ENCODE measurements at regions not wholly inside any gene's neighbourhood (a gene's known extent, or its start where the extent isn't known, plus 50 kb on each side); places are given as distances from the start of the nearest gene placed in this dataset.
A peak's percentile ranks its signal among the peaks of the same experiment; 100 is the strongest.

DNA sequence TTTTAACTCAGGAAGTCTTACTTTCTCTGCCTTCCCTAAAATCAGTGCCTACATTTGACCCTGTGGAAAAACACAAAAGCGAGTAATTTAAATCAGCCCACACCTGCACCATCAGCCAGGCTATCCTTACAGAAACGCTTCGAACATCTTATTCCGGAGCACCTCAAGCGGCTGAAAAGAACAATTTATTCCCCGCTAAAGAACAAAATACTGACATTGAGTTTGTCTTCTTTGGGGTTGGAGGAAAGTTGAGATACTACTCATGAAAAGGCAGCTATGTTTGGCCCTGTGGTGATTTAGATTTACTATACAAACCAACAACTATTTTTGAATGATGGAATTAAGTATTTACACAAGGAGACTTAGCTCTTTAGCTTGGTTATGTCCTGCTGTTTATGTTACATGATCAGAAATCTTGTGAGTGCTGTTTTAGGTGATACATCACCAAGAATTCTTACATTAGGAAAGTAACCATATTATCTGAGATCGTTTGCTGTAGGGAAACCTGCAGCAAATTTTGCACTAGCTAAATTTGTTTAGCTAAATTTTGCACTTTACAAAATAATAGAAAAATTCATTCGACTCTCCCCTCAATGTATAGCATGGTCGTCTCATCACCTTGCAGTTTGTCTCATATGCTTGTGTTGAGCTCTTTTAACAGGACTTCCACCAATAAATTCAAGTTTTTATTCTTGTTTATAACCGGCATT lies 158.8 kb upstream of the SIX2 start:
- DNase-seq (ENCODE audit: extremely low spot score, insufficient read length, low read depth) (no peak), FAIRE-seq (no peak)

DNA sequence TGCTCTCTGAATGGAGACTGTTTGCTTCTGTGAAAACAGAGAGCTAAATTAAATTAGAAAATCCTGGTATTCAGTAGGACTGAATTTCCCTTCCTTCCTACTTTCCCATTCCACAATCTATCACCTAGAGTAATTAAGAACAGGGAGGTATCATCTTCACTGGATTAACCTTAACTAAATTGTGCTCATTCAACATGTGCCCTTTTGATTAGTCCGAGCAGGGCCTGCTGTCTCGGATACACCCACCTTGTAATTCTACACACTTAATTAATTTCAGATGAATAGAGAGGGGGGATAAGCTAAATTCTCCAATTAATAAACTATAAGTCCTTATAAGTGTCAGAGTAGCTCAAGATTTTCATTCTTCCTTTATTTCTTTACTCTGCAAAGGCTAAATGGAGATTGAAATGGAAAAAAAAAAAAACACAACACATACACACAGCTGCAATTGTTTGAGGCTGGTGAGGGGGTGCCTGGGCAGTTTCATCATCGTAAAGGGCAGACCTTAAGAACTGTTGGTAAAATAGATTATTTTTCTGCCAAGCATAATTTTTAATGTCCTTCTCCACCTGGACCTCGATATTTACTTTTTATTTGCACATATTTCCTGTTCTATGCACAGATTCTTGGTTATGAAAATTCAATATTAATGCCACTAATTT lies 157.1 kb upstream of the SIX2 start:
- no peak for FAIRE-seq

DNA sequence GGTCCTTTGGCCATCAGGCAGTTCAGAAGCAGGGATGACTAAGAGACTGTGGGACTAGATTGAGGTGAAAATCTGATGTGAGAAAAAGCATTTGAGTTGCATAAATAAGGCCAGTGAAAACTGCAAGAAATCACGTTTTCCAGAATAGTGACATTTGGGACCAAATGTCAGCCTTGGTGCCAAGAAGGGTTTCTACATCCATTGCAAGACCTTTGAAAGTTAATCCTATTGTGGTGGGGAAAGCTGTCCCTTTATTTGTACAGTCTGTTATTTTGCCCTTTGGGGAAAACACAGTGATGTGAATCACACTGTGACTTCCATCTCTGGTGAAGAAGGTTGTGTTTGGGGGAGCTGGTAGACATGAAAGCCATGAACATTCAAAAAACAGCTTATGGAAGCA lies 153.5 kb upstream of the SIX2 start:
- DNase-seq (ENCODE audit: extremely low spot score, insufficient read length, low read depth) (no peak), FAIRE-seq (no peak)

More for the DNA sequence above, 157.1 kb upstream of the SIX2 start:
- no peak for DNase-seq (ENCODE audit: extremely low spot score, insufficient read length, low read depth)

DNA sequence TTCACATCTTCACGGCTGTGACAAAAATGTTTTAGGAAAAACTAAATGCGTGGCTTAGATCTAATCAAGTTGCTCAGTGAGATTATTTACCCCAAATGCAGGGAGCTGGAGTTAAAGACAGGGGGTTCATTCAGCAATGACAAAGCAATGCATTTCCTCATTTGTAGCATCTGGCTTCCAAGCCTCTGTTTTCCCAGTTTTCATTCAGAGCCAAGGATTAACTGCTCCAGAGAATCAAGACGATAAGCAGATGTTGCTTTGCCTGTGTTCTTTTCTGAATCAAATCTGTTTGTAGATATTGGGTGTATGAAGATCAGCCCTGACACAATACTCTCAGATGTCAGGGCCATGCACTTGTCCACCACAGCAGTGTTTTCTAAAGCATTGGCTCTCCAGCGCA lies 147.4 kb upstream of the SIX2 start:
- no peak for FAIRE-seq
- no peak for DNase-seq (ENCODE audit: extremely low spot score, insufficient read length, low read depth)

DNA sequence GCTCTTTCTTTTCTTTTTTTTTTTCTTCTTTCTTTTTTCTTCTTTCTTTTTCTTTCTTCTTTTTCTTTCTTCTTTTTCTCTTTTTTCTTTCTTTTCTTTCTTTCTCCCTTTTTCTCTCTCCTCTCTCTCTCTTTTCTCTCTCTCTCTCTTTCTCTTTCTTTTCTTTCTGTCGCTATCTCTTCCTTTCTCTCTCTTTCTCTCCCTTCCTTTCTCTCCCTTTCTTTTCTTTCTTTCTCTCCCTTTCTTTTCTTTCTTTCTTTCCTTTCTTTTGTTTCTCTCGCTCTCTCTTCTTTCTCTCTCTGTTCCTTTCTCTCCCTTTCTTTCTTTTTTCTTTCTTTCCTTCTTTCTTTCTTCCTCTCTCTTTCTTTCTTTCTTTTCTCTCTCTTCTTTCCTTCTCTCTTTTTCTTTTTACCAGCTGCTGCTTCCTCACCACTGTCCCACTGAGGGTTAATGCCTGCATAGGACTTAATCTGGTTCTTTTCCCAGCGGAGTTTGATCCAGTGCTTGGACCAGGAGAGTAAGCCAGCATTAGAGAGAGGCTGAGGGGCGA lies 145.4 kb upstream of the SIX2 start:
- FAIRE-seq = no peak

DNA sequence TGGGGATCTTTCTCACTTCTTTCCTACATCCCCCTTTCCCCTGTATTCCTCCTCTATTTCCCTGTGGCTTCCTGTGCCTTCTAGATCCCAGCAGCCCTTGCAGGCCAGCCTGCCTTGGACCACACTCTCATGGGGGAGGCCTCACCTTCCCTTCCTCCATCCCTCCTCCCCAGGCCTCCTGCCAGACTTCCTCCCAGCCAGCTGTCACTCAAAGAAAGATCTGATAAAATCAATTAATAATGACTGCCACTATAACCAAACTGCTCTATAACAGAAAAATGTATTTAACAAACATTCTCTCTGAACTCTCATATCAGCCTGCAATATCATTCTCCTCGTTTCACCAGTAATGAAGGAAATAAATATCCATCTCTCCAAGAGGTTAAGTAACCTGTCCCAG lies 144.9 kb upstream of the SIX2 start:
- FAIRE-seq (no peak), DNase-seq (ENCODE audit: extremely low spot score, insufficient read length, low read depth) (no peak)

More for the DNA sequence above, 145.4 kb upstream of the SIX2 start:
- no peak for DNase-seq (ENCODE audit: extremely low spot score, insufficient read length, low read depth)

DNA sequence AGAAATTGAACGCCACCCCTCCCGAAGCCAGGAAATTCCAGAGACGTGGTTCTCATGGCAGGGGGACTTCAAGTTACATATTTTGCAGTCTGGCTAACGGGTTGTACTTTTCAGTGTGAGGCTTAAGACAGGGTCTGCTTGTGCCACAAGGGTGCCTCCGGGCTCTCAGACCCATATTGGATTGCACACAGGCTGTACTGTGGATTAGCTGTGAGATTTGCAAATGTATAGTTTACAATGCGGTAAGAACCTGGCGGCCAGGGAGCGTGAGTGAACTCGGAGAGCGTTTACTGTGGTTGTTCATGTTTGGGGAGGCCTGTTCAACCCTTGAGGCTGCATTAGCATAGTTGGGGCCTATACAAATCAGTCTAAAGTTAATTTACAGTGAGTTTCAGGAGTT lies 143.9 kb upstream of the SIX2 start:
- FAIRE-seq (no peak), DNase-seq (ENCODE audit: extremely low spot score, insufficient read length, low read depth) (no peak)

DNA sequence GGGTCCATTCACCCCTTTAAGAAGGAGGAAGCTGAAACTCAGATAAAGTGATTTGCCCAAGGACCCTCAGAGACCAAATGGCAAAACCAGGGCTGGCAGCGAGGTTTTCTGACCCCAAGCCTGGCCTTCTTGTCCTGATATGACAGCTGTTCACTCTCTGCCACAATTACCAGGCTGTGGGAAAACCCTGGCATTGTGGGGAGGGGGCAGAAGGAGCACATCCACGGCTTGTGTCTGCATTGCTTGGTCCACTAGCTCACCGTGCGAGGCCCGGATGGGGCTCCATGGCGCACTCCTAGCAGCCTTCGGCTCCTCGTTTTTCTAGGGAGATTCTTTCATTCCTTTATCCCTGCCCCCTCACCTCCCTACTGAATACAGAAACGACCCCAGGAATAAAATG lies 143.4 kb upstream of the SIX2 start:
- DNase-seq (ENCODE audit: extremely low spot score, insufficient read length, low read depth) (no peak), FAIRE-seq (no peak)

DNA sequence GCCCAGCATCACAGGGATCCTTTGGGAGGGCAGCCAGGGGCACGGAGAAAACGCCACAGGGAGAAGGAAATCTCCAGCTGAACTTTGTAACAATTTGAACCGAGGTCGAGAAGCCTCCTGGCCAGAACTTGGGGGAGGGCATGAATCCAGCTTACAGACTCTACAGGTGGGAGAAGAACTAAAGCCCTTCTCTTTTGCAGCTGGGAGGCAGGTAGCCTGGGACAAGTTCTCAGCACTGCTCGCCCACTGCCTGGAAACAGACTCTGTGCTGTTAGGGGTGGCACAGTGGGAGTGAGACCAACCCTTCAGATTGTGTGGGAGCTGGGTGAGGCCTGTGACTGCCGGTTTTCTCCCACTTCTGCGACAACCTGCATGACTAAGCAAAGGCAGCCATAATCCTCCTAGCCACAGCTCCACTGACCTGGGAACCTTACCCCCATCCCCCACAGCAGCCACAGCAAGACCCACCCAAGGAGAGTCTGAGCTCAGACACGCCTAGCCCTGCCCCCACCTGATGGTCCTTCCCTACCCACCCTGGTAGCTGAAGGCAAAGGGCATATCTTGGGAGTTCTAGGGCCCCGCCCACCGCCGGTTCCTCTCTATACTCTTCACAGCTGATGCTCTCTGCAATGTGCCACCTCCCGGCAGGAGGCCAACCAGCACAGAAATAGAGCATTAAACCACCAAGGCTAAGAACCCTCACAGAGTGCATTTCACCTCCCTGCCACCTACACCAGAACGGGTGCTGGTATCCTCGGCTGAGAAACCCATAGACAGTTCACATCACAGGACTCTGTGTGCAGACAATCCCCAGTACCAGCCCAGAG lies 136.0 kb upstream of the SIX2 start:
- FAIRE-seq = no peak
- DNase-seq (ENCODE audit: extremely low spot score, insufficient read length, low read depth) = no peak

DNA sequence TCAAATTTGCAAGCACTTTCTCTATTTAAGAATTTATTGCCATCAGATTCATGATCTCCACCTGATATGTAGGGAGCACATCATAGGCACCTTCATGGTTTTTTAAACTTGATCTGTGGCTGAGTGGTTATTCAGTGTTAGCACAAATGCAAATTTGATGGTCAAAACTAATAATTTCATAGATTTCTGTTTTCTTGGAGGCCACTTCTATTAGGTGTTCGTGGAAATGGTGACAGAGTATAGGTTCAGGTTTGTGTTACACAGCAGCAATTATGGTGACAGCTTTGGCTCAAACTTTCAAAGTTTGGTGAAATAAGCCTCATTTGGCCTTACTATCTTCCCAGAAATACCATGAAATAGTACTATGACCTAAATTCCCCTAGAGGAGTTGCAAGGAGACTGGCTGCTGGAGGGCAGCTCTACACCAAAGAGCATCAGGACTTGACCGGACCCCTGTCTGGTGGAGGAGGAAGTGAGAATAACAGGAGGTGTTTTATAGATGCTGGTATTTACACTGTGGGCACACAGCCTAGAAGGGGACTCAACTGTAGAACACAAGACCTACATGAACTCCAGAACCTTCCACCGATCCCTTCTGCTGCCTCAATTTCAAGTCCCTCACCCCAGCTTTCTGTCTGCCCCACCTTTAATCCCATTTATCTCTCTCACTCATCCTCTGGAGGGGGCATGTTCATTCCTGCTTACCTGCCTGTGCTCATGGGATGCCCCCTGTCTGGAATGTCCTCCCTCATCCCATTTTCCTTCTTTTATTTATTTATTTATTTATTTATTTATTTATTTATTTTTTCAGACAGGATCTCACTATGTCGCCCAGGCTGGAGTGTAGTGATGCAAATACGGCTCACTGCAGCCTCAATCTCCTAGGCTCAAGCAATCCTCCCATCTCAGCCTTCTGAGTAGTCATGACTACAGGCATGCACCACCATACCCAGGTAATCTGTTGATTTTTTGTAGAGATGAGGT lies 132.9 kb upstream of the SIX2 start:
- no peak for DNase-seq (ENCODE audit: extremely low spot score, insufficient read length, low read depth)
- FAIRE-seq = peak; percentile 18

DNA sequence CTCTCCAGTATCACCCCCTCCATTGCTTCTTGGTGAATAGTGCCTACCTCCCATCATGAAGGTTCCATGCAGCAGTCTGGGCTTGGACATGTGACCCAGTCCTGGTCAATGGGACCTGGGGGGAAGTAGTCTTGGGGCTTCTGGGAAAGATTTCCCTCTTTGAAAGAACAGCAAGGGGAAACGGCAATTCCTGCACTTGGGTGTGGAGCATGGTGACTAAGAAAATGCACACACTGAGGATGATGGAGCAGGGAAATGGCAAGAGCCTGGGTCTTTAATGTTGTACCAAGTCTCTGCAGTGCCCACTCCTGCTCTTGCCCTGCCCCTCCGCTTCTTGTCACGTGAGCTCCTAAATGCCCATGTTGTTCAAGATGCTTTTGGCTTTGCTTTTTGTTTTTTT lies 131.4 kb upstream of the SIX2 start:
- FAIRE-seq (no peak), DNase-seq (ENCODE audit: extremely low spot score, insufficient read length, low read depth) (no peak)

DNA sequence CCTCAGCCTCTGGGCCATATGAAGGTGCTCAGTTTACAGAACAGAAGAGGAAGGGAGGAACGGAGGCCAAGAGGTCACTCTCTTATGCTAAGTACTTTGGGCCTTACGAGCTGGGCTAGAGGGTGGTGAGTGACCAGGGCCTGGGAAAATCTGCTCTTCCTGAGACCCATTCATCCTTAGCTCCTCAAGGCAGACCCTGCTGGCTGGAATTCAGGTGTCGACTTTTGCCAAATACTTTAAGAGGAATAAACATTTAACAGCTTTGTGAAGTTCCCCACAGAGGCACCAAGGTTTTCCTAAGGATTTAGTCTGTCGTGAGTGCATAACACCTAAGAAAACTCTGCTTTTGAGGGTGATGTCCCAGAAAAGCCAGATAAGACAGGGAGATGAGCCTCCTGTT lies 129.7 kb upstream of the SIX2 start:
- no peak for FAIRE-seq
- DNase-seq (ENCODE audit: extremely low spot score, insufficient read length, low read depth) = no peak

DNA sequence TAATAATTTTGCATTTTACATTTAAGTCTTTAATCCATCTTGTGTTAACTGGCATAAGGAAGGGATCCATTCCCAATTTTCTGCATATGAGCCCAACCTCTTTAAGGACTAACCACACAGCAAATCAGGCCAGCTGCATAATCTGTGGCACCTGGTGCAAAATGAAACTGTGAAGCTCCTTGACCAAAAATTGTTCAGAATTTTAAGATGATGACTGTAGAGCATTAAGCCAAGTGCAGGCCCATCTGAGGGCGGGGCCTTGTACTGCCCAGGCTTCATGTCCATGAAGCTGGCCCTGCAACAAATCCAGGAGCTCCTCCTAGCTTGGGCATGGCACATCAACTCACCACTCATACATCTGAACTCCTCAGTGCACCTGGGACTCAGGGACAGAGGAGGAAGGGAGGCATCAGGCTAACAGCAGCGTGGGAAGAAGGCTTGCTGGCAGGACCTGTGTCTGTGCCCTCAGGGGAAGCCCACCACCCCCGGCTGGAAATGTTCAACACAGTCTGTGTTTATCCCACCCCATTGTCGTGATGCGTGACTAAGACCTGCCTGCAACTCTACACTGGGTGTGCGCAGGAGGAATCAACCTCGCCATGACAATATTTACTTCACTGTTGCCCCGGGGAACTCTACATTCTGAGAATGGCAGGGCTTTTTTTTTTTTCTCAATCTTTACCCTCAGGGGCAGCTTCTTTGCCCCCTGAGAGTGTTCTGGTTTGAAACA lies 128.9 kb upstream of the SIX2 start:
- DNase-seq (ENCODE audit: extremely low spot score, insufficient read length, low read depth) = no peak

DNA sequence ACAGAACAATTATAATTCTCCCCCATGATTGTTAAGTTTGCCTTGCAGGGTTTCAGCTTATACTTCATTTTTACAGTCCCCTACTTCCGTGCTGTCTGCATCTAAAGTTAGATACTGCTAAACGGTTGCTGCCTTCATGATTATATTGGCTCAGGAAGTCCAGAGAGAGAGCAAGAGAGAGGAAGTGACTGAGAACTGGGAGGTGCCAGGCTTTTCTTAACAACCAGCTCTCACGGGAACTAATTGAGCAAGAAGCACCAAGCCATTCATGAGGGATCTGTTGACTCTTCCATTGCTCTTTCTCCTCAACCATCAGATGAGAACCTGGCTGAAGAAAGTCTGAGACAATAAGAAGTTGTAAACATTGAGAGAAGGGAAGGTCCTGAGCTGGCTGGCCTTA lies 125.5 kb upstream of the SIX2 start:
- peak; percentile 72 for FAIRE-seq
- DNase-seq (ENCODE audit: extremely low spot score, insufficient read length, low read depth) = no peak

More for the DNA sequence above, 128.9 kb upstream of the SIX2 start:
- FAIRE-seq = no peak

DNA sequence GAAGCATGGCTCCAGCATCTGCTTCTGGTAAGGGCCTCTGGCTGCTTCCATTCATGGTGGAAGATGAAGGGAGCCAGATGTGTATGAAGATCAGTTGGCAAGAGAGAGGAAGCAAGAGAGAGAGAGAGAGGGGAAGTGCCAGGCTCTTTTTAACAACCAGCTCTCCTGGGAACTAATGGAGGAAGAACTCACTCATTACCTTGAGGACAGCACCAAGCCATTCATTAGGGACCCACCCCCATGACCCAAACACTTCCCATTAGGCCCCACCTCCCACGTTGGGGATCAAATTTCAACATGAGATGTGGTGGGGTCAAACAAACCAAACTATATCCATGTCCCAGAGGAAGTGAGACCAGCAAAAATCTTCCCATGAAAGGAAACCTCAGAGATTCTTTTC lies 124.8 kb upstream of the SIX2 start:
- no peak for FAIRE-seq
- DNase-seq (ENCODE audit: extremely low spot score, insufficient read length, low read depth) = no peak

DNA sequence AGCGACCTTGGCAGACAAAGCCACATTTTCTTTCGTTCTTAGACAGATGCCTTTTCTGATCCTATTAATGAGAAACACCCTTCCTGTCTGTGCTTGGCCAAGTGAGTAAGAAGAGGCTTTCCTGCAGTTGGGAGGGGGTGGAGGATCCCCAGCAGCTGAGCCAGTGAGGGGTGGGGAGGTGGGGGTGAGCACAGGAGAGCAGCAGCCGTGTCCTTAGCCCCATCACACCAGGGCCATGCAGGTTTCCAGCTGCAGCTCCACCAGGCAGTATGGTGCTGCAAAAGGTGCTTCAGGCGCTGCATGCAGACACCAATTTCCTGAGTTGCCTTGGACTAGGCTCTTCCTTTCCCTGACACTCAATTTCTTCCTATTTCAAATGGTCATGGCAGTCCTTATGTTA lies 123.3 kb upstream of the SIX2 start:
- peak; percentile 7 for DNase-seq (ENCODE audit: extremely low spot score, insufficient read length, low read depth)

DNA sequence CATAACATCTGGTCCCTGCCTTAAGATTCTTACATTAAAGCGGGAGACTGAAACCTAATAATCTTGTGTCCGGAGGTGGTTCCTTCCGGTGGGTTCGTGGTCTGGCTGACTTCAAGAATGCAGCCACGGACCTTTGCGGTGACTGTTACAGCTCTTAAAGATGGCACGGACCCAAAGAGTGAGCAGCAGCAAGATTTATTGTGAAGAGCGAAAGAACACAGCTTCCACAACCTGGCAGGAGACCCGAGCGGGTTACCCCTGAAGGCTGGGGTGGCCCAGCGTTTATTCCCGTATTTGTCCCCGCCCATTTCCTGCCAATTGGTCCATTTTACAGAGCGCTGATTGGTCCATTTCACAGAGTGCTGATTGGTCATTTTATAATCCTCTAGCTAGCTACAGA lies 122.3 kb upstream of the SIX2 start:
- no peak for DNase-seq (ENCODE audit: extremely low spot score, insufficient read length, low read depth)
- no peak for FAIRE-seq

More for the DNA sequence above, 123.3 kb upstream of the SIX2 start:
- peak; percentile 71 for FAIRE-seq

DNA sequence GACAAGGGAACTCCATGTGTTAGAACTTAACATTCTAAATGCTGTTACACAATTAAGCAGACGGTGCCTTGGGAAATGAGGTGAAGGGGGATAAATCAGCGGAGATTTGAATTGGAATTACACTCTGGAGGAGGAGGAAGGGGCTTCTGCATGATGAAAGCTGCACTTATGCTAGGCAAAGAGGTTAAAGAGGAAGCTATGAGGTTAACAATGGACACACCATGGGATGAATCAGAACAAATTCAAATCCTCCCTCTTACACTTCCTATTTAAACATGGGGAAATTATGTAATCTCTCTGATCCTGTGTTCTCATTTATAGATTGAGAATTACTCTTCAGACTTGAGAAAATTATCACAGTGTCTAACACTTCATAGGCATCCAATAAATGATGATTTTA lies 121.5 kb upstream of the SIX2 start:
- no peak for DNase-seq (ENCODE audit: extremely low spot score, insufficient read length, low read depth)
- FAIRE-seq = no peak

DNA sequence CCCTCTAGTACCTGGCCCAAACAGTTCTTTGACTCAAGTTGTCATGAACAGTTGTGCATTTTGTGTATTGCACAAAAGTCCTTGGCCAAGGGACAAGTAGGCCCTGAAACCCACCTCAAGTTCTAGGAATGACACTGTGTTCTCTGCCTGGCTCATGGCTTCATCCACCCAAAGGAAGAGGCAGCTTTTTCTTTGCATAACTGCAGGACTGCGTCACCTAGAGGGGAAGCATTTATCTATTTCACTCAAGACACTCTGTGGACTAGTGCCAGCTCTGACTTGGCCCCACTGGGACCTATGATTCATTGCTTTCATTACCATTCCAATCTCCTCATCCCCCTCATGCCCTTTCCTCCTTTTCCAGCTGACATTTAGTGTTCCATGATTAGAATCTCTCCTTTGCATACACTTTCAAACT lies 119.3 kb upstream of the SIX2 start:
- no peak for FAIRE-seq
- DNase-seq (ENCODE audit: extremely low spot score, insufficient read length, low read depth) = no peak

Measured in GM18507 (cell line).